HEK293 (cell line): ENCODE measurements at regions not wholly inside any gene's neighbourhood (a gene's known extent, or its start where the extent isn't known, plus 50 kb on each side); places are given as distances from the start of the nearest gene placed in this dataset.

ENCODE experiments used
- TF ChIP-seq, protein P1 (sequence below): fragments of 450-650 bp; formaldehyde crosslinking; IDR thresholded peaks from 2 replicates; pipeline ENCODE4 v1.5.1; 2016; ENCODE audit warnings: missing biosample characterization, missing genetic modification characterization
- TF ChIP-seq, protein P2 (sequence below): fragments of 450-650 bp; formaldehyde crosslinking; IDR thresholded peaks from 2 replicates; pipeline ENCODE4 v1.5.1; 2016; ENCODE audit warnings: missing biosample characterization, missing genetic modification characterization
- TF ChIP-seq, protein P3 (sequence below): fragments of 450-650 bp; formaldehyde crosslinking; IDR thresholded peaks from 2 replicates; pipeline ENCODE4 v1.5.1; 2016; ENCODE audit warnings: missing biosample characterization, missing genetic modification characterization

DNA sequence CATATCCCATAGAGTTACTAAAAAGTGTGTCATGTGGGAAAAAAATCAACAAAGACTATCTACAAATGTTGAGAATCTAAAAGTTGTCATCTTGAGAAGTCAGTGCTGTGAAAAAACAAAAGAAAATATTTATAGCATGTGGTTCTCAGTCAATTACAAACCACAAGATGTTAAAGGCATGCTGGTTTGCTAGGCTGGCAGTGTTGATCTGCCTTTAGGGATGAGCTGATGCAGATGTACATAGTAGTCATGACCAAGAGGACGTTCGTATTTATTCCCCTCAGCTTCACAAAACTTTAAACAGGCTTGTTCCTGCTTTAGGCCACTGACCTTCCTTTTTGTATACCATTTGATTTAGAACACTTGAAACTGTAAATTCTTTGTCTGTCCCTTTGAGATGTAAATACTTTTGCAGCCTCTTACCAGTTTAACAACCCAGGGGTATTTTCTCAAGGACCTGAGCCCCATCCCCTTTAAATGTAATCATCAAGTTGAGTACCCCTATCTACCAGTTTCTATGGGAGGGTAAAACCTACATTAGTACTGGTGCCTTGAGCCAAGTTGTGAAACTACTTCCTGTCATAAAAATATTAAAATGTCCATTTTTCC is 446.6 kb downstream of the KCNJ18 start:
- TF ChIP-seq, protein P1, sequence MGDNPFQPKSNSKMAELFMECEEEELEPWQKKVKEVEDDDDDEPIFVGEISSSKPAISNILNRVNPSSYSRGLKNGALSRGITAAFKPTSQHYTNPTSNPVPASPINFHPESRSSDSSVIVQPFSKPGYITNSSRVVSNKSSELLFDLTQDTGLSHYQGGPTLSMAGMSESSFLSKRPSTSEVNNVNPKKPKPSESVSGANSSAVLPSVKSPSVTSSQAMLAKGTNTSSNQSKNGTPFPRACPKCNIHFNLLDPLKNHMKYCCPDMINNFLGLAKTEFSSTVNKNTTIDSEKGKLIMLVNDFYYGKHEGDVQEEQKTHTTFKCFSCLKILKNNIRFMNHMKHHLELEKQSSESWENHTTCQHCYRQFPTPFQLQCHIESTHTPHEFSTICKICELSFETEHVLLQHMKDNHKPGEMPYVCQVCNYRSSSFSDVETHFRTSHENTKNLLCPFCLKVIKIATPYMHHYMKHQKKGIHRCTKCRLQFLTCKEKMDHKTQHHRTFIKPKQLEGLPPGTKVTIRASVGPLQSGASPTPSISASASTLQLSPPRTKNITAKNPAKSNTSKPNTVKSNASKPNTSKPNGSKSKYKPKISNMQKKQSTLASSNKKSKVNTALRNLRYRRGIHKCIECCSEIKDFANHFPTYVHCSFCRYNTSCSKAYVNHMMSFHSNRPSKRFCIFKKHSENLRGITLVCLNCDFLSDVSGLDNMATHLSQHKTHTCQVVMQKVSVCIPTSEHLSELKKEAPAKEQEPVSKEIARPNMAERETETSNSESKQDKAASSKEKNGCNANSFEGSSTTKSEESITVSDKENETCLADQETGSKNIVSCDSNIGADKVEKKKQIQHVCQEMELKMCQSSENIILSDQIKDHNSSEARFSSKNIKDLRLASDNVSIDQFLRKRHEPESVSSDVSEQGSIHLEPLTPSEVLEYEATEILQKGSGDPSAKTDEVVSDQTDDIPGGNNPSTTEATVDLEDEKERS: no peak
- TF ChIP-seq, protein P2, sequence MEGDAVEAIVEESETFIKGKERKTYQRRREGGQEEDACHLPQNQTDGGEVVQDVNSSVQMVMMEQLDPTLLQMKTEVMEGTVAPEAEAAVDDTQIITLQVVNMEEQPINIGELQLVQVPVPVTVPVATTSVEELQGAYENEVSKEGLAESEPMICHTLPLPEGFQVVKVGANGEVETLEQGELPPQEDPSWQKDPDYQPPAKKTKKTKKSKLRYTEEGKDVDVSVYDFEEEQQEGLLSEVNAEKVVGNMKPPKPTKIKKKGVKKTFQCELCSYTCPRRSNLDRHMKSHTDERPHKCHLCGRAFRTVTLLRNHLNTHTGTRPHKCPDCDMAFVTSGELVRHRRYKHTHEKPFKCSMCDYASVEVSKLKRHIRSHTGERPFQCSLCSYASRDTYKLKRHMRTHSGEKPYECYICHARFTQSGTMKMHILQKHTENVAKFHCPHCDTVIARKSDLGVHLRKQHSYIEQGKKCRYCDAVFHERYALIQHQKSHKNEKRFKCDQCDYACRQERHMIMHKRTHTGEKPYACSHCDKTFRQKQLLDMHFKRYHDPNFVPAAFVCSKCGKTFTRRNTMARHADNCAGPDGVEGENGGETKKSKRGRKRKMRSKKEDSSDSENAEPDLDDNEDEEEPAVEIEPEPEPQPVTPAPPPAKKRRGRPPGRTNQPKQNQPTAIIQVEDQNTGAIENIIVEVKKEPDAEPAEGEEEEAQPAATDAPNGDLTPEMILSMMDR: no peak
- TF ChIP-seq, protein P3, sequence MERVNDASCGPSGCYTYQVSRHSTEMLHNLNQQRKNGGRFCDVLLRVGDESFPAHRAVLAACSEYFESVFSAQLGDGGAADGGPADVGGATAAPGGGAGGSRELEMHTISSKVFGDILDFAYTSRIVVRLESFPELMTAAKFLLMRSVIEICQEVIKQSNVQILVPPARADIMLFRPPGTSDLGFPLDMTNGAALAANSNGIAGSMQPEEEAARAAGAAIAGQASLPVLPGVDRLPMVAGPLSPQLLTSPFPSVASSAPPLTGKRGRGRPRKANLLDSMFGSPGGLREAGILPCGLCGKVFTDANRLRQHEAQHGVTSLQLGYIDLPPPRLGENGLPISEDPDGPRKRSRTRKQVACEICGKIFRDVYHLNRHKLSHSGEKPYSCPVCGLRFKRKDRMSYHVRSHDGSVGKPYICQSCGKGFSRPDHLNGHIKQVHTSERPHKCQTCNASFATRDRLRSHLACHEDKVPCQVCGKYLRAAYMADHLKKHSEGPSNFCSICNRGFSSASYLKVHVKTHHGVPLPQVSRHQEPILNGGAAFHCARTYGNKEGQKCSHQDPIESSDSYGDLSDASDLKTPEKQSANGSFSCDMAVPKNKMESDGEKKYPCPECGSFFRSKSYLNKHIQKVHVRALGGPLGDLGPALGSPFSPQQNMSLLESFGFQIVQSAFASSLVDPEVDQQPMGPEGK (tag by site-specific recombination): no peak
